H9 (cell line): ENCODE measurements at regions not wholly inside any gene's neighbourhood (a gene's known extent, or its start where the extent isn't known, plus 50 kb on each side); places are given as distances from the start of the nearest gene placed in this dataset.

ENCODE experiments used
- DNase-seq: peaks from one replicate; pipeline ENCODE4 v3.0.0-alpha.2; 2017
- H2AFZ ChIP-seq: one replicate; pipeline ENCODE4 v1.6.1; 2013; ENCODE audit warnings: mild to moderate bottlenecking, low read length, control low read depth, moderate library complexity
- H2AK5ac ChIP-seq: 2 replicates; pipeline ENCODE4 v1.6.1; 2013; ENCODE audit warnings: low read length, control low read depth, mixed read lengths; ENCODE audit not compliant: insufficient read length
- H2BK120ac ChIP-seq: one replicate; pipeline ENCODE4 v1.6.1; 2013; ENCODE audit warnings: low read depth, mild to moderate bottlenecking, low read length, control low read depth, inconsistent platforms; ENCODE audit not compliant: poor library complexity, severe bottlenecking
- H2BK12ac ChIP-seq: 2 replicates; pipeline ENCODE4 v1.6.1; 2013; ENCODE audit warnings: low read length, control low read depth, mixed read lengths, low read depth; ENCODE audit not compliant: insufficient read length
- H2BK15ac ChIP-seq: 2 replicates; pipeline ENCODE4 v1.6.1; 2013; ENCODE audit warnings: low read depth, low read length, control low read depth
- H2BK20ac ChIP-seq: one replicate; pipeline ENCODE4 v1.6.1; 2013; ENCODE audit warnings: low read depth, mild to moderate bottlenecking, low read length, control low read depth, inconsistent platforms; ENCODE audit not compliant: poor library complexity, severe bottlenecking
- H2BK5ac ChIP-seq: 2 replicates; pipeline ENCODE4 v1.6.1; 2013; ENCODE audit warnings: low read length, control low read depth, mixed read lengths; ENCODE audit not compliant: insufficient read length
- H3K14ac ChIP-seq: 2 replicates; pipeline ENCODE4 v1.6.1; 2013; ENCODE audit warnings: low read length, control low read depth; ENCODE audit not compliant: insufficient read depth
- H3K18ac ChIP-seq: 2 replicates; pipeline ENCODE4 v1.6.1; 2013; ENCODE audit warnings: low read depth, mild to moderate bottlenecking, mixed read lengths, low read length, control low read depth; ENCODE audit not compliant: insufficient read length
- H3K23ac ChIP-seq: 2 replicates; pipeline ENCODE4 v1.6.1; 2013; ENCODE audit warnings: low read length, control low read depth, mixed read lengths, low read depth; ENCODE audit not compliant: insufficient read length
- H3K23me2 ChIP-seq: 2 replicates; pipeline ENCODE4 v1.6.1; 2013; ENCODE audit warnings: low read depth, mild to moderate bottlenecking, mixed read lengths, low read length, control low read depth; ENCODE audit not compliant: insufficient read length, poor library complexity, severe bottlenecking
- H3K27ac ChIP-seq: 2 replicates; pipeline ENCODE4 v1.5.1; 2013; ENCODE audit warnings: low read length, control low read depth, mixed read lengths, low read depth; ENCODE audit not compliant: insufficient read length
- H3K27me3 ChIP-seq: 2 replicates; pipeline ENCODE4 v1.6.1; 2013; ENCODE audit warnings: low read length, control low read depth, inconsistent platforms; ENCODE audit not compliant: insufficient read depth
- H3K4ac ChIP-seq: 2 replicates; pipeline ENCODE4 v1.6.1; 2013; ENCODE audit warnings: low read depth, mild to moderate bottlenecking, control low read depth, inconsistent platforms, low read length, moderate library complexity
- H3K4me1 ChIP-seq: 2 replicates; pipeline ENCODE4 v1.6.1; 2013; ENCODE audit warnings: low read length, control low read depth, inconsistent platforms; ENCODE audit not compliant: insufficient read depth
- H3K4me2 ChIP-seq: 2 replicates; pipeline ENCODE4 v1.6.1; 2013; ENCODE audit warnings: low read length, control low read depth, mixed read lengths; ENCODE audit not compliant: insufficient read length, insufficient read depth
- H3K56ac ChIP-seq: 2 replicates; pipeline ENCODE4 v1.6.1; 2013; ENCODE audit warnings: low read depth, mild to moderate bottlenecking, mixed read lengths, low read length, control low read depth; ENCODE audit not compliant: insufficient read length
- H3K79me1 ChIP-seq: 2 replicates; pipeline ENCODE4 v1.6.1; 2013; ENCODE audit warnings: low read depth, mild to moderate bottlenecking, moderate library complexity, low read length, control low read depth, inconsistent platforms; ENCODE audit not compliant: insufficient read depth, poor library complexity, severe bottlenecking
- H3K79me2 ChIP-seq: 2 replicates; pipeline ENCODE4 v1.6.1; 2013; ENCODE audit warnings: low read length, control low read depth, inconsistent platforms; ENCODE audit not compliant: insufficient read depth
- H3K9ac ChIP-seq: 2 replicates; pipeline ENCODE4 v1.6.1; 2013; ENCODE audit warnings: low read length, control low read depth, mixed read lengths; ENCODE audit not compliant: insufficient read length; ENCODE audit errors: extremely low read depth
- H3K9me3 ChIP-seq: one replicate; pipeline ENCODE4 v1.6.1; 2013; ENCODE audit warnings: low read depth, low read length, inconsistent platforms; ENCODE audit not compliant: control insufficient read depth
- H3T11ph ChIP-seq: one replicate; pipeline ENCODE4 v1.6.1; 2013; ENCODE audit warnings: mild to moderate bottlenecking, low read length, control low read depth, inconsistent platforms
- H4K20me1 ChIP-seq: one replicate; pipeline ENCODE4 v1.6.1; 2013; ENCODE audit not compliant: control insufficient read depth, insufficient read length, insufficient read depth
- H4K5ac ChIP-seq: 2 replicates; pipeline ENCODE4 v1.6.1; 2013; ENCODE audit warnings: low read depth, mild to moderate bottlenecking, mixed read lengths, low read length, control low read depth; ENCODE audit not compliant: insufficient read length
- H4K8ac ChIP-seq: replicated peaks from 2 replicates; pipeline ENCODE4 v1.6.1; 2013; ENCODE audit warnings: low read length, control low read depth, mixed read lengths, low read depth; ENCODE audit not compliant: insufficient read length
- H4K91ac ChIP-seq: 2 replicates; pipeline ENCODE4 v1.6.1; 2013; ENCODE audit warnings: low read depth, mild to moderate bottlenecking, moderate library complexity, mixed read lengths, low read length, control low read depth; ENCODE audit not compliant: insufficient read length
- H3K27ac Mint-ChIP-seq, 3 experiments: 2 replicates in 2 of 3; 3 replicates in 1 of 3; pipeline ENCODE4 v1.8.0; 2020 to 2021; ENCODE audit warnings: mixed read lengths in 3 of 3, mild to moderate bottlenecking in 1 of 3, moderate library complexity in 1 of 3
- H3K27me3 Mint-ChIP-seq: 2 replicates; pipeline ENCODE4 v1.8.0; 2021; ENCODE audit warnings: low read depth, mild to moderate bottlenecking, moderate library complexity, mixed read lengths
- H3K36me3 Mint-ChIP-seq, 3 experiments: 2 replicates in 2 of 3; 3 replicates in 1 of 3; pipeline ENCODE4 v1.8.0; 2020 to 2021; ENCODE audit warnings: low read depth in 3 of 3, mixed read lengths in 3 of 3; ENCODE audit not compliant: insufficient read depth in 1 of 3
- H3K4me1 Mint-ChIP-seq, 2 experiments: 2 replicates each; pipeline ENCODE4 v1.8.0; 2020; ENCODE audit warnings: mixed read lengths in 2 of 2
- H3K4me3 Mint-ChIP-seq, 2 experiments: 2 replicates in 1 of 2; 3 replicates in 1 of 2; pipeline ENCODE4 v1.8.0; 2020 to 2021; ENCODE audit warnings: mild to moderate bottlenecking in 2 of 2, mixed read lengths in 2 of 2, moderate library complexity in 1 of 2
- H3K9me3 Mint-ChIP-seq, 2 experiments: 2 replicates in 1 of 2; 3 replicates in 1 of 2; pipeline ENCODE4 v1.8.0; 2020; ENCODE audit warnings: mild to moderate bottlenecking in 2 of 2, mixed read lengths in 2 of 2, moderate library complexity in 1 of 2
- WGBS: extraction: QIAGEN DNeasy Blood & Tissue Kit; methylation state at CpG from one replicate; pipeline ENCODE4 v1.1.7; 2013; ENCODE audit warnings: missing lambda C conversion rate, low lambda C conversion rate, mixed read lengths; ENCODE audit not compliant: insufficient read length; ENCODE audit errors: extremely low coverage; 5-methylcytosine and 5-hydroxymethylcytosine counted together
- TF ChIP-seq, protein P1 (sequence below): fragments of 200-600 bp; sonication (generic); conservative IDR thresholded peaks from 3 replicates; pipeline ENCODE4 v1.8.0; 2021; ENCODE audit warnings: antibody characterized with exemption, mild to moderate bottlenecking

GRCh38 chr14:104339361-104339760 is 201.0 kb downstream of the KIF26A start:
- no peak overlapping the region for H2AFZ ChIP-seq
- peaks cover 3% of the 10 kb centered on the region; the same call in 1 of the 2 replicates for H3K4me1 ChIP-seq
- H3K4me1 Mint-ChIP-seq, result peaks cover 9 to 12% of the 10 kb centered on the region in 2 experiments
- peaks cover 15 to 16% of the 10 kb centered on the region in 2 experiments for H3K9me3 Mint-ChIP-seq
- TF ChIP-seq, protein P1, sequence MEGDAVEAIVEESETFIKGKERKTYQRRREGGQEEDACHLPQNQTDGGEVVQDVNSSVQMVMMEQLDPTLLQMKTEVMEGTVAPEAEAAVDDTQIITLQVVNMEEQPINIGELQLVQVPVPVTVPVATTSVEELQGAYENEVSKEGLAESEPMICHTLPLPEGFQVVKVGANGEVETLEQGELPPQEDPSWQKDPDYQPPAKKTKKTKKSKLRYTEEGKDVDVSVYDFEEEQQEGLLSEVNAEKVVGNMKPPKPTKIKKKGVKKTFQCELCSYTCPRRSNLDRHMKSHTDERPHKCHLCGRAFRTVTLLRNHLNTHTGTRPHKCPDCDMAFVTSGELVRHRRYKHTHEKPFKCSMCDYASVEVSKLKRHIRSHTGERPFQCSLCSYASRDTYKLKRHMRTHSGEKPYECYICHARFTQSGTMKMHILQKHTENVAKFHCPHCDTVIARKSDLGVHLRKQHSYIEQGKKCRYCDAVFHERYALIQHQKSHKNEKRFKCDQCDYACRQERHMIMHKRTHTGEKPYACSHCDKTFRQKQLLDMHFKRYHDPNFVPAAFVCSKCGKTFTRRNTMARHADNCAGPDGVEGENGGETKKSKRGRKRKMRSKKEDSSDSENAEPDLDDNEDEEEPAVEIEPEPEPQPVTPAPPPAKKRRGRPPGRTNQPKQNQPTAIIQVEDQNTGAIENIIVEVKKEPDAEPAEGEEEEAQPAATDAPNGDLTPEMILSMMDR, result no peak
- peaks cover 0 to 6% (median 0%) of the 10 kb centered on the region in 3 experiments; a peak in 2 of 7 replicates for H3K36me3 Mint-ChIP-seq
- H3T11ph ChIP-seq, result no peak overlapping the region
- H3K27me3 Mint-ChIP-seq, result peaks cover 36% of the 10 kb centered on the region
- no peak overlapping the region for H3K18ac ChIP-seq
- no peak overlapping the region for H2BK120ac ChIP-seq
- no peak overlapping the region for H4K91ac ChIP-seq
- H3K9ac ChIP-seq, result no peak overlapping the region
- H3K79me2 ChIP-seq, result no peaks in the 10 kb centered on the region
- no peaks in the 10 kb centered on the region for H3K27me3 ChIP-seq
- no peak overlapping the region for H2AK5ac ChIP-seq
- no peak for DNase-seq
- H3K9me3 ChIP-seq, result no peaks in the 10 kb centered on the region
- no peak overlapping the region for H2BK20ac ChIP-seq
- no peak overlapping the region for H3K27ac ChIP-seq
- no peak overlapping the region for H2BK5ac ChIP-seq
- no peak overlapping the region for H3K14ac ChIP-seq
- no peaks in the 10 kb centered on the region for H3K23me2 ChIP-seq
- H3K4ac ChIP-seq, result no peak overlapping the region
- no CpG with 5 or more reads among the region's 1 CpG for WGBS
- H2BK12ac ChIP-seq, result no peak overlapping the region
- no peak overlapping the region for H3K4me2 ChIP-seq
- no peak overlapping the region for H3K4me3 Mint-ChIP-seq
- no peaks in the 10 kb centered on the region for H4K20me1 ChIP-seq
- no peak overlapping the region for H2BK15ac ChIP-seq
- H4K8ac ChIP-seq, result no peak overlapping the region
- H3K56ac ChIP-seq, result no peak overlapping the region
- no peak overlapping the region for H3K23ac ChIP-seq
- no peak overlapping the region for H3K27ac Mint-ChIP-seq
- H3K79me1 ChIP-seq, result no peaks in the 10 kb centered on the region
- H4K5ac ChIP-seq, result no peak overlapping the region
